ENCODE measurements at regions not wholly inside any gene's neighbourhood (a gene's known extent, or its start where the extent isn't known, plus 50 kb on each side); places are given as distances from the start of the nearest gene placed in this dataset.

DNA sequence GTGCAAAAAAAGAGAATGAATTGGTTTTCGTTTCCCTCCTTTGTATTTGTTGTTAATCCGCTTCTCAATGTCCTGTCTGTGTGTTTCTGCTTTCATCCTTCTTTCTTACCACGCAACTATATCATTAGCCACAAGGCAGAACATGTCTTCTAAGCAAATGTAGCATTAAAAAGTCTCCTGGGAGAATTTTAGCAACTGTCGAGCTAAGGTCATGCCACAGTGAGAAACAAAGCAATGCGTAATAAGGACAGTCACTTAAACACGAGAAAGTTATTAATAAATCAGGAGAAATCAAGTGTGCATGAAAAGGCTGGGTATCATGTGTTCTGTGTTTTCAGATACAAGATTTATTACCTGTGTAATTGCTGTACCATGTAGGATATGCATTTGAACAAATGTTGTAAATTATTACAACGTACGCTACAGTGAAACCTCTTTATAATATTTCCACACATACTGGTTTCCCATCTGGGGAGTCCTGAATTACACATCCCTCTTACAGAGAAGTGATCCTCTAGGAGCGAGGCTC lies 890.8 kb downstream of the TRIML1 start:
- TF ChIP-seq POLR2AphosphoS5 (IDR thresholded peaks at IDR 0.05) (no peak), POLR2A (IDR thresholded peaks at IDR 0.05) (no peak)
- TF ChIP-seq, protein P1, sequence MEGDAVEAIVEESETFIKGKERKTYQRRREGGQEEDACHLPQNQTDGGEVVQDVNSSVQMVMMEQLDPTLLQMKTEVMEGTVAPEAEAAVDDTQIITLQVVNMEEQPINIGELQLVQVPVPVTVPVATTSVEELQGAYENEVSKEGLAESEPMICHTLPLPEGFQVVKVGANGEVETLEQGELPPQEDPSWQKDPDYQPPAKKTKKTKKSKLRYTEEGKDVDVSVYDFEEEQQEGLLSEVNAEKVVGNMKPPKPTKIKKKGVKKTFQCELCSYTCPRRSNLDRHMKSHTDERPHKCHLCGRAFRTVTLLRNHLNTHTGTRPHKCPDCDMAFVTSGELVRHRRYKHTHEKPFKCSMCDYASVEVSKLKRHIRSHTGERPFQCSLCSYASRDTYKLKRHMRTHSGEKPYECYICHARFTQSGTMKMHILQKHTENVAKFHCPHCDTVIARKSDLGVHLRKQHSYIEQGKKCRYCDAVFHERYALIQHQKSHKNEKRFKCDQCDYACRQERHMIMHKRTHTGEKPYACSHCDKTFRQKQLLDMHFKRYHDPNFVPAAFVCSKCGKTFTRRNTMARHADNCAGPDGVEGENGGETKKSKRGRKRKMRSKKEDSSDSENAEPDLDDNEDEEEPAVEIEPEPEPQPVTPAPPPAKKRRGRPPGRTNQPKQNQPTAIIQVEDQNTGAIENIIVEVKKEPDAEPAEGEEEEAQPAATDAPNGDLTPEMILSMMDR (IDR thresholded peaks at IDR 0.05), result no peak
